Gastrocnemius medialis (tissue), 4 donors: ENCODE measurements at regions not wholly inside any gene's neighbourhood (a gene's known extent, or its start where the extent isn't known, plus 50 kb on each side); places are given as distances from the start of the nearest gene placed in this dataset.
"Not testable (repeated sequence)": the region's sequence is repeated elsewhere in the genome, so short reads cannot be mapped to it uniquely, and the experiment has no call there.

Source experiments
- ATAC-seq, 2 donors: fragments of 150-250 bp; one replicate each; pipeline ENCODE4 v1.9.1; 2016
- DNase-seq, 2 donors: peaks; one replicate each; pipeline ENCODE4 v3.0.0-alpha.2; 2019
- H3K27ac ChIP-seq, 4 donors: fragments of 200-600 bp; sonication (generic); 1 replicate in 1 of 4; 2 replicates in 3 of 4; pipeline ENCODE4 v1.5.1; 2016 to 2018; ENCODE audit warnings: mild to moderate bottlenecking in 2 of 4, moderate library complexity in 1 of 4
- H3K27me3 ChIP-seq, 3 donors: fragments of 200-600 bp; sonication (generic) in 2 of 3; 1 replicate in 1 of 3; 2 replicates in 2 of 3; pipeline versions ENCODE4 v1.5.1 to v1.6.0; 2016 to 2019; ENCODE audit warnings: mild to moderate bottlenecking in 1 of 3, moderate library complexity in 1 of 3
- H3K36me3 ChIP-seq, 2 donors: fragments of 200-600 bp; sonication (generic) in 1 of 2; one replicate each; pipeline ENCODE4 v1.5.1; 2017 to 2018
- H3K4me1 ChIP-seq, 2 donors: fragments of 200-600 bp; sonication (generic) in 1 of 2; one replicate each; pipeline ENCODE4 v1.5.1; 2016 to 2017; ENCODE audit warnings: mild to moderate bottlenecking in 2 of 2
- H3K4me3 ChIP-seq, 4 donors: fragments of 200-600 bp; sonication (generic) in 3 of 4; 1 replicate in 1 of 4; 2 replicates in 3 of 4; pipeline ENCODE4 v1.5.1; 2016 to 2019; ENCODE audit warnings: mild to moderate bottlenecking in 2 of 4
- H3K9me3 ChIP-seq, 3 donors: fragments of 200-600 bp; sonication (generic) in 2 of 3; 1 replicate in 1 of 3; 2 replicates in 2 of 3; pipeline ENCODE4 v1.5.1; 2016 to 2019
- POLR2A ChIP-seq, 2 donors: fragments of 450-650 bp; IDR thresholded peaks; one replicate each; pipeline ENCODE4 v1.6.1; 2017; ENCODE audit warnings: antibody characterized with exemption in 2 of 2, mild to moderate bottlenecking in 2 of 2, moderate library complexity in 2 of 2
- in situ Hi-C, 4 donors: fragments of 200-750 bp; cut with MboI; loops; one replicate each; pipeline versions ENCODE4 v1.15.0 to v1.8.0; 2017; ENCODE audit warnings: low sequenced_read_pairs in 4 of 4
- intact Hi-C: fragments of 100-400 bp; cut with DNase I; formaldehyde crosslinking; loops from one replicate; pipeline ENCODE4 v1.15.1; 2023; ENCODE audit warnings: low total_unique reads
- TF ChIP-seq, protein P1 (sequence below), 5 experiments: fragments of 450-650 bp in 3 of 5; fragments of 200-600 bp in 2 of 5; sonication (generic) in 2 of 5; IDR thresholded peaks in 4 of 5; conservative IDR thresholded peaks in 1 of 5; 1 replicate in 4 of 5; 2 replicates in 1 of 5; pipeline ENCODE4 v1.5.1; 2016 to 2019; ENCODE audit warnings: antibody characterized with exemption in 5 of 5, mild to moderate bottlenecking in 3 of 5, moderate library complexity in 3 of 5

DNA sequence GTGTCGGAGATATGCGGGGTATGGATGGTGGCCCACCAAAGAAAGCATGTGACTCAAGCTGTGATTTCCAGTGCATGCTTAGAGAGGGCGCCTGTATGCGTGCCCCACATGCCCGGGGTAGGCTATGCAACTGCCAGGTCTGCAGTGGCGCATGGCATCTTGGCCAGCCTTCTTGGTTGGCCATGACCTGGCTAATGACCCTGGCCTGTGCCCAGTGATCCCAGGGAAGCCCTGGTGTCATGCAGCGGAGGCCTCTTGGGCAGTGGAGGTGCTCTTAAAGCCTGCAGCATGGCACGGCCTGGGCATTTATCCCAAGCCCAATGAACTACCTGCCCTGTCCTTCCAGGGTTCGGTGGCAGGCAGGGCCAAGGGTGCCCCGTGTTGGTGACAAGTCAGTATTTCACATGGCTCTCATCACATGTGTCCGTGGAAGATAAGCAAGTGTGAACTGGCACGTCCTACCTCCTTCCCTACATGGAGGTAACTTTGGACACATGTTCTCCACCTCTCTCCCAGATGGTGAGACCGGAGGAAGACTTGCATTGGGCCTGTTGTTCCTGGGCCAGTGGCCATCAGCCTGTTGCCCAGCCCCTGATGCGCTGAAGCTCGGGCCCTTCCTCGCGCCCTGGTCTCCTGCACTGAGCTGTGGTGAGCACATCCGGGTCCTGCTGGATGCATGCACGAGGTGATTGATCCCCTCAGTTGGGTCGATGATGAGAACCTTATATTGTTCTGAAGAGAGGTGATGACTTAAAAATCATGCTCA, 192.0 kb downstream of the UBE3A start:
- Histone ChIP-seq H3K4me3 (no peak overlapping the region), H3K36me3 (no peaks in the 10 kb centered on the region), H3K9me3 (no peaks in the 10 kb centered on the region), H3K27ac (no peak overlapping the region), H3K27me3 (no peaks in the 10 kb centered on the region), H3K4me1 (no peaks in the 10 kb centered on the region)
- in situ Hi-C loops (no loop called here), intact Hi-C loops (no loop called here)
- ATAC-seq (no peak), DNase-seq (peak in 1 of 2 donors; percentile 6)
- TF ChIP-seq, protein P1, sequence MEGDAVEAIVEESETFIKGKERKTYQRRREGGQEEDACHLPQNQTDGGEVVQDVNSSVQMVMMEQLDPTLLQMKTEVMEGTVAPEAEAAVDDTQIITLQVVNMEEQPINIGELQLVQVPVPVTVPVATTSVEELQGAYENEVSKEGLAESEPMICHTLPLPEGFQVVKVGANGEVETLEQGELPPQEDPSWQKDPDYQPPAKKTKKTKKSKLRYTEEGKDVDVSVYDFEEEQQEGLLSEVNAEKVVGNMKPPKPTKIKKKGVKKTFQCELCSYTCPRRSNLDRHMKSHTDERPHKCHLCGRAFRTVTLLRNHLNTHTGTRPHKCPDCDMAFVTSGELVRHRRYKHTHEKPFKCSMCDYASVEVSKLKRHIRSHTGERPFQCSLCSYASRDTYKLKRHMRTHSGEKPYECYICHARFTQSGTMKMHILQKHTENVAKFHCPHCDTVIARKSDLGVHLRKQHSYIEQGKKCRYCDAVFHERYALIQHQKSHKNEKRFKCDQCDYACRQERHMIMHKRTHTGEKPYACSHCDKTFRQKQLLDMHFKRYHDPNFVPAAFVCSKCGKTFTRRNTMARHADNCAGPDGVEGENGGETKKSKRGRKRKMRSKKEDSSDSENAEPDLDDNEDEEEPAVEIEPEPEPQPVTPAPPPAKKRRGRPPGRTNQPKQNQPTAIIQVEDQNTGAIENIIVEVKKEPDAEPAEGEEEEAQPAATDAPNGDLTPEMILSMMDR (IDR thresholded peaks at IDR 0.05 in 4 of 5, conservative IDR thresholded peaks at IDR 0.05 in 1 of 5), result no peak
- TF ChIP-seq POLR2A (IDR thresholded peaks at IDR 0.05), result no peak

DNA sequence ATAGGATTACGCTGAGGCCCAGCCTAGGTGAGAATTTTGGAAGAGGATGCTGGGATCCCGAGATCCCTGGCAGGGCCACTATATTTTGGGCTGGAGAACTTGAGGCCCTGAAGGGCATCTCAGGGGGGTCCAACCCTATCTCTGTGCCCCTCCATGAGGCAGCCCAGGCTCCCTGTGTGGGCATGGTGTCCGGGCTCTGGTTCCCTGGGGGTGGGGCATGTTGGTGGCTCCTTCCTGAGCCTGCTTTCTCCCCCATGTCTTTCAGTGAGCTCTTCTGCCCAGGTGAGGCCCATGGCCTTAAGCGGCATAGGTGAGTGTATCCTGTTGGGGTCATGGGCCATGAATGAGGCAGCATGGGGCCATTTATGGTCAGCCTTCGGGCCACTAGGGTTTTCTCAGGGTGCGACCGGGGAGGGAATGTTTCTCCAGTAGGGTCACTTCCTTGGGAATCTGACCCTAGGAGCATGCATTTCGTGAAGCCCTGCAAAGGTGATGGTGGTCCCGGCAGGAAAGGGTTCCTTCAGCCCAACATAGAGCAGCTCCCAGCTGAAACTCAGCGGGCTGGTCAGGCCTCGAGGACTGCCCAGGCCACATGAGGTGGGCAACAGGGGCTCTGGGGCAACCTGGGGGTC, 191.3 kb downstream of the UBE3A start:
- Histone ChIP-seq H3K4me3 (no peak overlapping the region), H3K27me3 (no peaks in the 10 kb centered on the region), H3K9me3 (no peaks in the 10 kb centered on the region), H3K4me1 (no peaks in the 10 kb centered on the region), H3K27ac (no peak overlapping the region), H3K36me3 (no peaks in the 10 kb centered on the region)
- TF ChIP-seq, protein P1 (IDR thresholded peaks at IDR 0.05 in 4 of 5, conservative IDR thresholded peaks at IDR 0.05 in 1 of 5), result no peak
- in situ Hi-C loops (no loop called here), intact Hi-C loops (no loop called here)
- DNase-seq, result no peak
- ATAC-seq, result no peak

DNA sequence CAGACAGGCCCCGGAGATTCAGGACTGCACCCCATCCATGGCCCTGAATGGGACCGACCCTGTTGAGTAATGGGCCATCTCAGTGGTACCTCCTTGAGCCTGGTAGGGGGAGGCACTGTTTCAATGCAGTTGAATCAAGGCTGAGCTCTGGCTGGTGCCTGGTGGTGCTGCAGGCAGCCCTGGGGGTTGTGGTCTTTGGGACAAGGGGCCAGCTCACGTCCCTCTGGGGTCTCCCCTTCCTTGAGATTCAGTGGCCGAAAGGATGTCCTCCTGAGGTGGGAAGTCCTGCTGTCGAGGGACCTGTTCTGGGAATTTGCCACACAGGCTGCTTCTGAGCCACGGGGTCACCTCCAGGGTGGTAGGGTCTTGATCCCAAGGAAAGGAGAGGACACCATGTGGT, 190.7 kb downstream of the UBE3A start:
- H3K9me3 ChIP-seq, ATAC-seq, intact Hi-C loops, H3K4me3 ChIP-seq, H3K27ac ChIP-seq, in situ Hi-C loops, H3K4me1 ChIP-seq, H3K36me3 ChIP-seq, DNase-seq, H3K27me3 ChIP-seq: not testable (repeated sequence)

DNA sequence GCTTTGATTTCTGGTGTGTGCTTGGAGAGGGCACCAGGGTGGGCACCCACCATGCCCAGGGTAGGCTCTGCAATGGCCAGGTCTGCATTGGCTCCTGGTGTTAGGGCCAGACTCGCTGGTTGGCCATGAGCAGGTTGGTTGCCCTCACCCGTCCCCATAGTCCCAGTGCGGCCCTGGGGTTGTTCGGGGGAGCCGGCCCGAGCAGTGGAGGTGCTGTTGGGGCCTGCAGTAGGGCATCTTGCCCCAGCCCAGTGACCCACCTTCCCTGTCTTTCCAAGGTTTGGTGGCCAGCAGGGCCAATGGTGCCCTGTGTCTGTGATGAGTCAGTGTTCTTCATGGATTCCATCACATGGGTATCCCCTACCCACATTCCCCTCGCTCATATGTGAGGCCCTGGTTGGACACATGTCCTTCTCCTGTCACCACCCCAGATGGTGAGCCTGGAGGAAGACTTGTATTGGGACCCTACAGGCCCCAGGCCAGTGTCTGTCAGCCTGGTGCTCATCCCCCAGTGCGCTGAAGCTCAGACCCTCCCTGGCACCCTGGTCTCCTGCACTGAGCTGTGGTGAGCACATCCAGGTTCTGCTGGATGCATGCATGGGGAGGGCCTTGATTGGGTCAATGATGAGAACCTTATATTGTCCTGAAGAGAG, 190.1 kb downstream of the UBE3A start:
- no peaks in the 10 kb centered on the region for H3K9me3 ChIP-seq
- ATAC-seq, result no peak

More for the DNA sequence above, 190.1 kb downstream of the UBE3A start:
- Histone ChIP-seq H3K4me1 (no peaks in the 10 kb centered on the region), H3K27ac (no peak overlapping the region), H3K4me3 (no peak overlapping the region), H3K27me3 (no peaks in the 10 kb centered on the region), H3K36me3 (no peaks in the 10 kb centered on the region)
- TF ChIP-seq POLR2A (IDR thresholded peaks at IDR 0.05), result no peak
- TF ChIP-seq, protein P1 (IDR thresholded peaks at IDR 0.05 in 4 of 5, conservative IDR thresholded peaks at IDR 0.05 in 1 of 5), result no peak
- intact Hi-C loops (no loop called here), in situ Hi-C loops (no loop called here)
- DNase-seq, result peak in 1 of 2 donors; percentile 6
